Breast epithelium (tissue), 3 donors: ENCODE measurements at regions not wholly inside any gene's neighbourhood (a gene's known extent, or its start where the extent isn't known, plus 50 kb on each side); places are given as distances from the start of the nearest gene placed in this dataset.

Source experiments
- CTCF ChIP-seq, 3 donors: fragments of 450-650 bp; IDR thresholded peaks; one replicate each; pipeline ENCODE4 v1.5.1; 2016 to 2017; ENCODE audit warnings: antibody characterized with exemption in 3 of 3, mild to moderate bottlenecking in 3 of 3, moderate library complexity in 3 of 3
- POLR2A ChIP-seq: fragments of 450-650 bp; IDR thresholded peaks from one replicate; pipeline ENCODE4 v1.6.1; 2016; ENCODE audit warnings: antibody characterized with exemption, mild to moderate bottlenecking, moderate library complexity
- POLR2AphosphoS5 ChIP-seq, 3 donors: sonication (generic); formaldehyde crosslinking; IDR thresholded peaks; one replicate each; pipeline ENCODE4 v1.6.1; 2017; ENCODE audit warnings: antibody characterized with exemption in 3 of 3

GRCh38 chr2:40935349-40935748, 483.5 kb upstream of the SLC8A1 start:
- TF ChIP-seq CTCF (IDR thresholded peaks at IDR 0.05): no peak
- no peak for TF ChIP-seq POLR2A
- TF ChIP-seq POLR2AphosphoS5 (IDR thresholded peaks at IDR 0.05): no peak
